GM19452 (cell line): ENCODE measurements at regions not wholly inside any gene's neighbourhood (a gene's known extent, or its start where the extent isn't known, plus 50 kb on each side); places are given as distances from the start of the nearest gene placed in this dataset.
"Not testable (repeated sequence)": the region's sequence is repeated elsewhere in the genome, so short reads cannot be mapped to it uniquely, and the experiment has no call there.

Experiments
- ATAC-seq: cut with Tn5 transposase; IDR thresholded peaks from one replicate; pipeline ENCODE4 v1.9.1; 2021; ENCODE audit not compliant: unreplicated experiment

- not testable (repeated sequence) for ATAC-seq
Measured at GRCh38 chr4:72884225-72884624, 185.3 kb downstream of the COX18 start.

GRCh38 chr4:72876946-72877345 lies 192.6 kb downstream of the COX18 start:
- no peak for ATAC-seq

- ATAC-seq, result no peak
Measured at GRCh38 chr4:72875545-72875944, 194.0 kb downstream of the COX18 start.

- ATAC-seq, result no peak
Measured at GRCh38 chr4:72875138-72875537, 194.4 kb downstream of the COX18 start.

GRCh38 chr4:72864898-72865297 lies 204.6 kb downstream of the COX18 start:
- ATAC-seq, result no peak

- not testable (repeated sequence) for ATAC-seq
Measured at GRCh38 chr4:72864277-72864676, 205.2 kb downstream of the COX18 start.

- ATAC-seq, result no peak
Measured at GRCh38 chr4:72860766-72861165, 208.8 kb downstream of the COX18 start.

GRCh38 chr4:72858328-72858727 lies 211.2 kb downstream of the COX18 start:
- ATAC-seq, result no peak

- no peak for ATAC-seq
Measured at GRCh38 chr4:72857787-72858186, 211.7 kb downstream of the COX18 start.

GRCh38 chr4:72857216-72857615 lies 212.3 kb downstream of the COX18 start:
- ATAC-seq, result no peak

- no peak for ATAC-seq
Measured at GRCh38 chr4:72846280-72847111, 223.0 kb downstream of the COX18 start.

GRCh38 chr4:72843466-72843865 lies 226.1 kb downstream of the COX18 start:
- no peak for ATAC-seq

- ATAC-seq, result no peak
Measured at GRCh38 chr4:72842323-72842722, 227.2 kb downstream of the COX18 start.

GRCh38 chr4:72840166-72840565 lies 229.3 kb downstream of the COX18 start:
- ATAC-seq, result not testable (repeated sequence)

GRCh38 chr4:72828864-72829263 lies 240.7 kb downstream of the COX18 start:
- ATAC-seq, result no peak

GRCh38 chr4:72827968-72828367 lies 241.5 kb downstream of the COX18 start:
- no peak for ATAC-seq

GRCh38 chr4:72820107-72820506 lies 249.4 kb downstream of the COX18 start:
- ATAC-seq, result no peak

- ATAC-seq, result no peak
Measured at GRCh38 chr4:72817012-72817411, 248.0 kb upstream of the ADAMTS3 start.

- no peak for ATAC-seq
Measured at GRCh38 chr4:72814241-72814640, 245.2 kb upstream of the ADAMTS3 start.

- ATAC-seq, result no peak
Measured at GRCh38 chr4:72809208-72809607, 240.2 kb upstream of the ADAMTS3 start.

- no peak for ATAC-seq
Measured at GRCh38 chr4:72805284-72805683, 236.3 kb upstream of the ADAMTS3 start.

- no peak for ATAC-seq
Measured at GRCh38 chr4:72797486-72797885, 228.5 kb upstream of the ADAMTS3 start.

GRCh38 chr4:72791054-72791453 lies 222.0 kb upstream of the ADAMTS3 start:
- no peak for ATAC-seq
